Ishikawa (cell line): ENCODE measurements at regions not wholly inside any gene's neighbourhood (a gene's known extent, or its start where the extent isn't known, plus 50 kb on each side); places are given as distances from the start of the nearest gene placed in this dataset.

Experiments used
- CEBPB ChIP-seq: IDR thresholded peaks from 2 replicates; pipeline ENCODE4 v1.6.1; 2012
- EP300 ChIP-seq: IDR thresholded peaks from 2 replicates; pipeline ENCODE4 v1.6.1; 2012; ENCODE audit warnings: borderline replicate concordance
- FOXM1 ChIP-seq: IDR thresholded peaks from 2 replicates; pipeline ENCODE4 v1.6.1; 2012; ENCODE audit warnings: low read depth, borderline replicate concordance
- REST ChIP-seq: IDR thresholded peaks from 2 replicates; pipeline ENCODE4 v1.6.1; 2012; ENCODE audit warnings: low read depth, mild to moderate bottlenecking
- TAF1 ChIP-seq: IDR thresholded peaks from 2 replicates; pipeline ENCODE4 v1.6.1; 2012; ENCODE audit warnings: low read depth, mild to moderate bottlenecking
- TCF12 ChIP-seq: IDR thresholded peaks from 2 replicates; pipeline ENCODE4 v1.6.1; 2012; ENCODE audit warnings: low read depth
- USF1 ChIP-seq: IDR thresholded peaks from 2 replicates; pipeline ENCODE4 v1.6.1; 2012
- YY1 ChIP-seq: IDR thresholded peaks from 2 replicates; pipeline ENCODE4 v1.6.1; 2012; ENCODE audit warnings: low read depth
- ZBTB7A ChIP-seq: IDR thresholded peaks from 2 replicates; pipeline ENCODE4 v1.6.1; 2012; ENCODE audit warnings: low read depth
- TF ChIP-seq, protein P1 (sequence below): IDR thresholded peaks from 2 replicates; pipeline ENCODE4 v1.6.1; 2012

GRCh38 chr1:181313466-181313865 lies 169.9 kb upstream of the CACNA1E start:
- TF ChIP-seq USF1 (no peak), TAF1 (no peak), YY1 (no peak), CEBPB (no peak), TCF12 (no peak), EP300 (no peak), REST (no peak), ZBTB7A (no peak), FOXM1 (no peak)
- TF ChIP-seq, protein P1, sequence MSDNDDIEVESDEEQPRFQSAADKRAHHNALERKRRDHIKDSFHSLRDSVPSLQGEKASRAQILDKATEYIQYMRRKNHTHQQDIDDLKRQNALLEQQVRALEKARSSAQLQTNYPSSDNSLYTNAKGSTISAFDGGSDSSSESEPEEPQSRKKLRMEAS = no peak
